GM23248 (cell line): ENCODE measurements at regions not wholly inside any gene's neighbourhood (a gene's known extent, or its start where the extent isn't known, plus 50 kb on each side); places are given as distances from the start of the nearest gene placed in this dataset.

ENCODE experiments used
- DNase-seq: peaks from one replicate; pipeline ENCODE4 v3.0.0-alpha.2; 2015
- H2AFZ ChIP-seq: fragments of 200-600 bp; sonication (generic); 2 replicates; pipeline ENCODE4 v1.6.1; 2016; ENCODE audit warnings: antibody characterized with exemption
- H3F3A ChIP-seq: fragments of 200-600 bp; sonication (generic); 2 replicates; pipeline ENCODE4 v1.6.1; 2016; ENCODE audit warnings: mild to moderate bottlenecking, antibody characterized with exemption, mixed run types; ENCODE audit not compliant: insufficient read depth
- H3K27ac ChIP-seq: fragments of 200-600 bp; sonication (generic); 2 replicates; pipeline ENCODE4 v1.5.1; 2016; ENCODE audit warnings: mild to moderate bottlenecking
- H3K27me3 ChIP-seq: fragments of 200-600 bp; sonication (generic); replicated peaks from 2 replicates; pipeline ENCODE4 v1.6.1; 2016; ENCODE audit warnings: mild to moderate bottlenecking; ENCODE audit not compliant: insufficient read depth
- H3K36me3 ChIP-seq: fragments of 200-600 bp; sonication (generic); 2 replicates; pipeline ENCODE4 v1.6.1; 2016; ENCODE audit warnings: low read depth, mild to moderate bottlenecking
- H3K4me1 ChIP-seq: fragments of 200-600 bp; sonication (generic); 2 replicates; pipeline ENCODE4 v1.6.1; 2016; ENCODE audit warnings: mild to moderate bottlenecking; ENCODE audit not compliant: insufficient read depth
- H3K4me2 ChIP-seq: fragments of 200-600 bp; sonication (generic); one replicate; pipeline ENCODE4 v1.6.1; 2016; ENCODE audit warnings: mild to moderate bottlenecking; ENCODE audit not compliant: unreplicated experiment
- H3K4me3 ChIP-seq: fragments of 200-600 bp; sonication (generic); 2 replicates; pipeline ENCODE4 v1.5.1; 2016; ENCODE audit warnings: mild to moderate bottlenecking
- H3K79me2 ChIP-seq: fragments of 200-600 bp; sonication (generic); 2 replicates; pipeline ENCODE4 v1.6.1; 2016; ENCODE audit warnings: mild to moderate bottlenecking; ENCODE audit not compliant: insufficient read depth
- H3K9ac ChIP-seq: fragments of 200-600 bp; sonication (generic); 2 replicates; pipeline ENCODE4 v1.6.1; 2016; ENCODE audit warnings: mild to moderate bottlenecking
- H3K9me2 ChIP-seq: fragments of 200-600 bp; sonication (generic); 2 replicates; pipeline ENCODE4 v1.6.1; 2016; ENCODE audit warnings: mixed run types, mild to moderate bottlenecking, moderate library complexity; ENCODE audit not compliant: insufficient read depth
- H3K9me3 ChIP-seq: fragments of 200-600 bp; sonication (generic); one replicate; pipeline ENCODE4 v1.6.1; 2017; ENCODE audit warnings: low read depth
- H4K20me1 ChIP-seq: fragments of 200-600 bp; sonication (generic); 2 replicates; pipeline ENCODE4 v1.6.0; 2016; ENCODE audit not compliant: insufficient read depth
- EZH2 ChIP-seq: fragments of 200-600 bp; sonication (generic); IDR thresholded peaks from 2 replicates; pipeline ENCODE4 v1.6.1; 2018; ENCODE audit warnings: antibody characterized with exemption, mild to moderate bottlenecking; ENCODE audit not compliant: insufficient read depth, poor library complexity, severe bottlenecking
- EZH2phosphoT487 ChIP-seq: fragments of 200-600 bp; sonication (generic); IDR thresholded peaks from 2 replicates; pipeline ENCODE4 v1.6.1; 2018; ENCODE audit warnings: antibody characterized with exemption, moderate library complexity, mild to moderate bottlenecking, low read depth; ENCODE audit not compliant: insufficient read depth
- WGBS, 2 experiments: methylation state at CpG; one replicate each; pipeline ENCODE4 v1.1.6; 2015 to 2017; ENCODE audit warnings: low lambda C conversion rate in 2 of 2, low coverage in 1 of 2; ENCODE audit errors: missing lambda C conversion rate in 2 of 2; 5-methylcytosine and 5-hydroxymethylcytosine counted together
- in situ Hi-C: fragments of 300-500 bp; cut with MboI; formaldehyde crosslinking; loops from 2 replicates; pipeline ENCODE4 v1.15.0; 2020

DNA sequence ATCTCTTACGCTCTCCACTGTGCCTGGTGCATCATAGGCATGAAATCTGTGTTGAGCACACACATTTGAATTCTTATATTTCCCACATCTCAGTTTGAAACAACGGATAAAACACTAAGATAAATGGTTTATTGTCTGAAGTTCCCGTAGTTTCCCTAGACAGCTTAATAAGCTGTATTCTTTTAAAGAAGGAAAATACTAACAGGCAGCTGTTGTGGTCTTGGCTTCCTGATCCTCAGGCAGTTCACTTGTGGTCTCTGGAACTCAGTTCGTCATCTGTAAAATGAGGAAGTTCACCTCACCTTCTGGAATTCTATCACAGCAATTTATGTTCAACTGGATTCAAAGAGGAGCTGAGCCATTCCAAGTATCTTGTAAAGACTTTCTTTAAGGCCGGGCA lies 1805.6 kb upstream of the TENM3 start:
- H3K4me2 ChIP-seq: no peak overlapping the region
- no peak for TF ChIP-seq EZH2phosphoT487
- TF ChIP-seq EZH2: no peak
- WGBS, 2 experiments: 26 to 29% methylated on average over 5 of the region's 5 CpGs
- no peak overlapping the region for H3K4me3 ChIP-seq
- no peak overlapping the region for H2AFZ ChIP-seq
- peaks cover 6% of the 10 kb centered on the region; the same call in 1 of the 2 replicates for H3K9me2 ChIP-seq
- in situ Hi-C loops: no loop called here
- no peaks in the 10 kb centered on the region for H3K27me3 ChIP-seq
- H3K36me3 ChIP-seq: no peaks in the 10 kb centered on the region
- H3K9me3 ChIP-seq: no peaks in the 10 kb centered on the region
- H4K20me1 ChIP-seq: no peaks in the 10 kb centered on the region
- no peak overlapping the region for H3K27ac ChIP-seq
- no peaks in the 10 kb centered on the region for H3K79me2 ChIP-seq
- H3K9ac ChIP-seq: no peak overlapping the region
- no peaks in the 10 kb centered on the region for H3K4me1 ChIP-seq
- no peaks in the 10 kb centered on the region for H3F3A ChIP-seq
- no peak for DNase-seq

- Histone ChIP-seq H2AFZ (no peak overlapping the region), H3K9me2 (no peaks in the 10 kb centered on the region), H3K79me2 (no peaks in the 10 kb centered on the region), H3K4me3 (no peak overlapping the region), H4K20me1 (no peaks in the 10 kb centered on the region), H3K36me3 (no peaks in the 10 kb centered on the region), H3K9ac (no peak overlapping the region), H3K27me3 (no peaks in the 10 kb centered on the region), H3K27ac (no peak overlapping the region), H3F3A (no peaks in the 10 kb centered on the region), H3K4me1 (no peaks in the 10 kb centered on the region), H3K9me3 (no peaks in the 10 kb centered on the region), H3K4me2 (no peak overlapping the region)
- no peak for DNase-seq
- TF ChIP-seq EZH2phosphoT487 (no peak), EZH2 (no peak)
- 0% methylated on average over 1 of the region's 1 CpG for WGBS, 2 experiments
- in situ Hi-C loops: no loop called here
Measured at GRCh38 chr4:180448306-180448705, 1794.9 kb upstream of the TENM3 start.

DNA sequence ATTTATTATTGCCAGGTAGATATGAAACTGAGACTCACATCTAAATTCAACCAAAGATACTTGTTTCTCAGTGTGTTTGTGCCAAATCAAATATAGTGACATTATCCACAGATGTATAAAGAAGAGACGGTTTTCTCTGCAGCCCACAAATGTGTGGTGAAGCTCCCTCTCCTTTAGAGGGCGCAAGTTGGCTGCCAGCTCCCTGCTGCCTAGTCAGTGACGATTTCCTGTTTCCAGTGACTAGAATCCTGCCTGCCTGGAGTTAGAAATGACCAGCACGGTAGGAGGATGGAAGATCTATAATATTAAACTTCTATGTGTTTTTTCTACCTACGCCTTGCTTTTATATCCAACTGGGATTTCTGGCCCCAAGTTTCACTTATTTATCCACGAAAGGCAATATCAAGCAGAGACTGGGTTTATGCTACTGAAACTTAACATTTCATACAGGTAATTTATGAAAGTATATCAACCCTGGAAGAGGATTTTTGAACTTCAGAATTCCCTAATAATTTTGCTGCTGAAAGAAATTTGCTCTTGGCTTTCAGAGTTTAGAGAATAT lies 1793.7 kb upstream of the TENM3 start:
- Histone ChIP-seq H3K4me2 (no peak overlapping the region), H3K27ac (no peak overlapping the region), H3K79me2 (no peaks in the 10 kb centered on the region), H4K20me1 (no peaks in the 10 kb centered on the region), H3K9ac (no peak overlapping the region), H3F3A (no peaks in the 10 kb centered on the region), H3K4me1 (no peaks in the 10 kb centered on the region), H3K9me2 (no peaks in the 10 kb centered on the region), H3K4me3 (no peak overlapping the region), H3K36me3 (no peaks in the 10 kb centered on the region), H3K27me3 (no peaks in the 10 kb centered on the region), H2AFZ (no peak overlapping the region), H3K9me3 (no peaks in the 10 kb centered on the region)
- in situ Hi-C loops: no loop called here
- 17 to 18% methylated on average over 6 of the region's 6 CpGs for WGBS, 2 experiments
- DNase-seq: no peak
- TF ChIP-seq EZH2phosphoT487 (no peak), EZH2 (no peak)

DNA sequence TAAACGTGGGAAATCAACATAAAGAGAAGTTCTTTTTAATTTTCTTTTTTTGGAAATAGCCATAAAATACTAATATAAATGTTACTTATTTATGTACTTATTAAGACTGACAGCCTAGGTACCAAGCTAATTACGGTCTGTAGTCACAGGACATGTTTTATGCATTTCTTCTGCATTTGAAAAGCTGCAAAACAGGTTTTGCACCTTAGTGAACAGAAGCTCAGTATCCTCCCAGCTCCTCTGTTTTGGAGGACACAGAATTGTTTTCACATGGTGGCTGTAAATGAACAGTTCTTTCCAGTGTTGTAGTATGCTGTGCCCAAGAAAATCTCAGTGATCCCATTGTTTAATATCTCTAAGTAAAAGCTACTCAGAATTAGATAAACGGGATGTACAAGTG lies 1788.0 kb upstream of the TENM3 start:
- Histone ChIP-seq H3K4me3 (no peak overlapping the region), H3K4me1 (no peaks in the 10 kb centered on the region), H3K27ac (no peak overlapping the region), H3K27me3 (no peaks in the 10 kb centered on the region), H3F3A (no peaks in the 10 kb centered on the region), H3K9ac (no peak overlapping the region), H3K4me2 (no peak overlapping the region), H3K9me3 (no peaks in the 10 kb centered on the region), H3K9me2 (no peaks in the 10 kb centered on the region), H3K36me3 (no peaks in the 10 kb centered on the region), H2AFZ (no peak overlapping the region), H3K79me2 (no peaks in the 10 kb centered on the region), H4K20me1 (no peaks in the 10 kb centered on the region)
- in situ Hi-C loops: no loop called here
- no peak for DNase-seq
- WGBS, 2 experiments: 4 to 8% methylated on average over 3 of the region's 3 CpGs
- TF ChIP-seq EZH2phosphoT487 (no peak), EZH2 (no peak)

- H3K9ac ChIP-seq: no peak overlapping the region
- H4K20me1 ChIP-seq: no peaks in the 10 kb centered on the region
- no peaks in the 10 kb centered on the region for H3K4me1 ChIP-seq
- no peak overlapping the region for H3K4me2 ChIP-seq
- no peak overlapping the region for H3K27ac ChIP-seq
- no peak for DNase-seq
- no peak overlapping the region for H3K4me3 ChIP-seq
- H3K9me3 ChIP-seq: no peaks in the 10 kb centered on the region
- H3F3A ChIP-seq: no peaks in the 10 kb centered on the region
- H3K36me3 ChIP-seq: no peaks in the 10 kb centered on the region
- no peak for TF ChIP-seq EZH2
- no peak for TF ChIP-seq EZH2phosphoT487
- H3K27me3 ChIP-seq: no peaks in the 10 kb centered on the region
- no peaks in the 10 kb centered on the region for H3K9me2 ChIP-seq
- in situ Hi-C loops: no loop called here
- no peaks in the 10 kb centered on the region for H3K79me2 ChIP-seq
- WGBS, 2 experiments: 42 to 49% methylated on average over 12 of the region's 12 CpGs
- H2AFZ ChIP-seq: no peak overlapping the region
Measured at GRCh38 chr4:180456928-180457327, 1786.3 kb upstream of the TENM3 start.
